Spleen (tissue), 7 donors: ENCODE measurements at regions not wholly inside any gene's neighbourhood (a gene's known extent, or its start where the extent isn't known, plus 50 kb on each side); places are given as distances from the start of the nearest gene placed in this dataset.

Source experiments
- POLR2A ChIP-seq, 3 donors: fragments of 450-650 bp; IDR thresholded peaks; one replicate each; pipeline ENCODE4 v1.5.1; 2017; ENCODE audit warnings: antibody characterized with exemption in 3 of 3, mild to moderate bottlenecking in 1 of 3
- POLR2AphosphoS5 ChIP-seq, 3 donors: sonication (generic); formaldehyde crosslinking; IDR thresholded peaks; one replicate each; pipeline ENCODE4 v1.5.1; 2017; ENCODE audit warnings: antibody characterized with exemption in 3 of 3
- TF ChIP-seq, protein P1 (sequence below), 11 experiments: fragments of 200-600 bp in 7 of 11; fragments of 450-650 bp in 4 of 11; sonication (generic) in 4 of 11; IDR thresholded peaks in 8 of 11; conservative IDR thresholded peaks in 3 of 11; 1 replicate in 7 of 11; 2 replicates in 4 of 11; pipeline versions ENCODE4 v1.4.0 to v1.8.0; 2016 to 2021; ENCODE audit warnings: antibody characterized with exemption in 11 of 11, inconsistent platforms in 4 of 11, mild to moderate bottlenecking in 1 of 11
- donor health status: DM: no; HTN: no; CAD: no; lungs with moderate emphysema.
- donor health status: DM: no; HTN: no; CAD: no.
- donor health status: DM: no; HTN: no; CAD: no.

DNA sequence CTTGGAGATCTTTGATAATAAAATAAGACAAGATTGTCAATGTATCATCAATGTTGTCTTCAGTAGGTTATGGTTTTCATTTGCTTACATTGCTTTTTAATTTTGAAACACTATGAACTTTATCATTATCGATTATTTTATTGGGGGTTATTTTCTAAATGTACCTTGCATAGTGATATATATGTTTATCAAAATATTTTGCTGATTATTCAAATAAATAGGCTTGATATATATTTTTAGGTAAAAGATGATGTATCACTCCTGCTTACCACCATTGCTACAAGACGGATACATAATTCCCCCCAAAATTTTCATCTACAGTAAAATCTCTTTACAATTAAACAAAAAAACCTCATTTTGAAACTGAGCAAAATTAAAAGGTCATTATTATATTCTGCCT is 293.8 kb downstream of the SUCLG1 start:
- TF ChIP-seq, protein P1, sequence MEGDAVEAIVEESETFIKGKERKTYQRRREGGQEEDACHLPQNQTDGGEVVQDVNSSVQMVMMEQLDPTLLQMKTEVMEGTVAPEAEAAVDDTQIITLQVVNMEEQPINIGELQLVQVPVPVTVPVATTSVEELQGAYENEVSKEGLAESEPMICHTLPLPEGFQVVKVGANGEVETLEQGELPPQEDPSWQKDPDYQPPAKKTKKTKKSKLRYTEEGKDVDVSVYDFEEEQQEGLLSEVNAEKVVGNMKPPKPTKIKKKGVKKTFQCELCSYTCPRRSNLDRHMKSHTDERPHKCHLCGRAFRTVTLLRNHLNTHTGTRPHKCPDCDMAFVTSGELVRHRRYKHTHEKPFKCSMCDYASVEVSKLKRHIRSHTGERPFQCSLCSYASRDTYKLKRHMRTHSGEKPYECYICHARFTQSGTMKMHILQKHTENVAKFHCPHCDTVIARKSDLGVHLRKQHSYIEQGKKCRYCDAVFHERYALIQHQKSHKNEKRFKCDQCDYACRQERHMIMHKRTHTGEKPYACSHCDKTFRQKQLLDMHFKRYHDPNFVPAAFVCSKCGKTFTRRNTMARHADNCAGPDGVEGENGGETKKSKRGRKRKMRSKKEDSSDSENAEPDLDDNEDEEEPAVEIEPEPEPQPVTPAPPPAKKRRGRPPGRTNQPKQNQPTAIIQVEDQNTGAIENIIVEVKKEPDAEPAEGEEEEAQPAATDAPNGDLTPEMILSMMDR (IDR thresholded peaks at IDR 0.05 in 8 of 11, conservative IDR thresholded peaks at IDR 0.05 in 3 of 11): no peak
- no peak for TF ChIP-seq POLR2A (IDR thresholded peaks at IDR 0.05)
- TF ChIP-seq POLR2AphosphoS5 (IDR thresholded peaks at IDR 0.05): no peak
